ENCODE measurements at regions not wholly inside any gene's neighbourhood (a gene's known extent, or its start where the extent isn't known, plus 50 kb on each side); places are given as distances from the start of the nearest gene placed in this dataset.

DNA sequence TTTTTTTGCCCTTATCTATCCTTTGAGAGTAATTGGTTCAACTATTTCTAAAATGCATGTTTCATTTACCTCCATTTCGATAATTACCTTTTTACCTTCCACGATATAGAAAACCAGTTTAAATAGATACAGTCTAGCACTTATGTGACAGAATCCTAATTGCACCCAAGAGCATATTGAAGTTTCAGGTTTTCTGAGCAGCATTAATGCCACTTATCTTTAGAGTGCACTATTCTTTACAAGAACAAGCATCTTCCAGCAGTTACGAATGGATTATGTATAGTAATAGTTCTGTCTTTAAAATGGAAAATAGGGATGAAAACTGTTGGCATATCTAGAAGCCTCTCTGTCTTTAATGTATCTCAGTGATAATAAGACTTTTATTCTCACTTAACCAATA lies 82.2 kb upstream of the ATXN7L3B start:
- Mint-ChIP-seq H3K4me3 (ENCODE audit: unreplicated experiment) (no peak overlapping the region), H3K9me3 (ENCODE audit: low read depth) (no peaks in the 10 kb centered on the region), H3K36me3 (ENCODE audit: low read depth) (no peaks in the 10 kb centered on the region), H3K4me1 (ENCODE audit: low read depth) (no peaks in the 10 kb centered on the region), H3K27me3 (ENCODE audit: low read depth) (peaks cover 2% of the 10 kb centered on the region), H3K27ac (ENCODE audit: unreplicated experiment) (no peak overlapping the region)
- no peak for DNase-seq (ENCODE audit: low spot score)
- TF ChIP-seq, protein P1, sequence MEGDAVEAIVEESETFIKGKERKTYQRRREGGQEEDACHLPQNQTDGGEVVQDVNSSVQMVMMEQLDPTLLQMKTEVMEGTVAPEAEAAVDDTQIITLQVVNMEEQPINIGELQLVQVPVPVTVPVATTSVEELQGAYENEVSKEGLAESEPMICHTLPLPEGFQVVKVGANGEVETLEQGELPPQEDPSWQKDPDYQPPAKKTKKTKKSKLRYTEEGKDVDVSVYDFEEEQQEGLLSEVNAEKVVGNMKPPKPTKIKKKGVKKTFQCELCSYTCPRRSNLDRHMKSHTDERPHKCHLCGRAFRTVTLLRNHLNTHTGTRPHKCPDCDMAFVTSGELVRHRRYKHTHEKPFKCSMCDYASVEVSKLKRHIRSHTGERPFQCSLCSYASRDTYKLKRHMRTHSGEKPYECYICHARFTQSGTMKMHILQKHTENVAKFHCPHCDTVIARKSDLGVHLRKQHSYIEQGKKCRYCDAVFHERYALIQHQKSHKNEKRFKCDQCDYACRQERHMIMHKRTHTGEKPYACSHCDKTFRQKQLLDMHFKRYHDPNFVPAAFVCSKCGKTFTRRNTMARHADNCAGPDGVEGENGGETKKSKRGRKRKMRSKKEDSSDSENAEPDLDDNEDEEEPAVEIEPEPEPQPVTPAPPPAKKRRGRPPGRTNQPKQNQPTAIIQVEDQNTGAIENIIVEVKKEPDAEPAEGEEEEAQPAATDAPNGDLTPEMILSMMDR (IDR thresholded peaks at IDR 0.05) = no peak

DNA sequence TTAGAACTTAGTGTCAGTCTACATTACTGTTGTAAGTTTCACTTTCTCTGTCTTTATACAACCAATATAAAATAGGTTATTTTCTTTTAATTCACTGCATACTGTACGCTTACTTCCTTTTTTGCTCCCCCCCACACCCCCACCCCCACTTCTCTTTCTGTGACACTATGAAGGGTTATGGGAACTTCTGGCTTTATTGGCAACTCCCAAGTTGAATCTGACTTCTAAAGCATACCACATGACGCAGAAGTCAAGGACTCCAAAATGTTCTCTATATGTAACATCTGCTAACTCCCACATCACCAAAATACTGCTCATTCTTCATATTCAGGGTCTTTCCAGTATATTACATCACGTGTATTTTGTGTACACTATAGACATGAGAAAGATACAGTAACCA lies 81.2 kb upstream of the ATXN7L3B start:
- no peak overlapping the region for H3K4me3 Mint-ChIP-seq (ENCODE audit: unreplicated experiment)
- H3K27me3 Mint-ChIP-seq (ENCODE audit: low read depth) = peaks cover 2% of the 10 kb centered on the region
- DNase-seq (ENCODE audit: low spot score) = no peak
- H3K27ac Mint-ChIP-seq (ENCODE audit: unreplicated experiment) = no peak overlapping the region
- H3K36me3 Mint-ChIP-seq (ENCODE audit: low read depth) = no peaks in the 10 kb centered on the region
- no peaks in the 10 kb centered on the region for H3K4me1 Mint-ChIP-seq (ENCODE audit: low read depth)
- TF ChIP-seq, protein P1 (IDR thresholded peaks at IDR 0.05) = no peak
- H3K9me3 Mint-ChIP-seq (ENCODE audit: low read depth) = no peaks in the 10 kb centered on the region

DNA sequence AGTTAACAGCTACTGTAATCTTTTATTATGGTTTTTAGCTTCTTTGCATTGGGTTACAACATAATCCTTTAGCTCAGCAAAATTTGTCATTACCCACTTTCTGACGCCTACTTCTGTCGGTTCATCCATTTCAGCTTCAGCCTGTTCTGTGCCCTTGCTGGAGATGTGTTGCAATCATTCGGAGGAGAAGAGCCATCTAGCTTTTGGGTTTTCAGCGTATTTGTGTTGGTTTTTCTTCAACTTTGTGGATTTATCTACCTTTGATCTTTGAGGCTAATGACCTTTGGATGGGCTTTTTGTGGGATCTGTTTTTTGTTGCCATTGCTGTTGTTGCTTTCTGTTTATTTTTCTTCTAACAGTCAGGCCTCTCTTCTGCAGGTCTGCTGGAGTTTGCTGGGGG lies 69.2 kb upstream of the ATXN7L3B start:
- Mint-ChIP-seq H3K27me3 (ENCODE audit: low read depth) (peaks cover 24% of the 10 kb centered on the region), H3K4me1 (ENCODE audit: low read depth) (no peaks in the 10 kb centered on the region), H3K4me3 (ENCODE audit: unreplicated experiment) (no peak overlapping the region), H3K27ac (ENCODE audit: unreplicated experiment) (no peak overlapping the region), H3K36me3 (ENCODE audit: low read depth) (no peaks in the 10 kb centered on the region), H3K9me3 (ENCODE audit: low read depth) (peaks cover 2% of the 10 kb centered on the region)
- TF ChIP-seq, protein P1 (IDR thresholded peaks at IDR 0.05) = no peak
- DNase-seq (ENCODE audit: low spot score) = no peak

DNA sequence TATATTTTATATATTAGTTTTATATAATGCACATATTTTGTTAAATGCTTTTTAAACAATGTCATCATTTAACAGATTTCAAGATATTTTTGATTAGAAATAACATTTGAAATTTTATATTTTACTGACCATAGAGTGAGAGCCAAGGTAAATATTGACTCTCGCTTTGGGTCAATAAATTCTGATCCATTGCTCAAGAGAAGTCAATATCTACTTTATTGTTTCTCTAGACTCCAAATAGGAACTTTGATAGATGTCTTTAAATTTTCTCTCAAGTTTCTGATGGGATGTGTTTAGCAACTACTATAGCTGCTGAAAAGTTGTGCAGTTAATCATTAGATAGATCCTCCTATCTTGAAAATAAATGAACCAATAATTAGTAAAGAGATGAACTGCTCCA lies 61.4 kb upstream of the ATXN7L3B start:
- Mint-ChIP-seq H3K4me3 (ENCODE audit: unreplicated experiment) (no peak overlapping the region), H3K4me1 (ENCODE audit: low read depth) (no peaks in the 10 kb centered on the region), H3K36me3 (ENCODE audit: low read depth) (no peaks in the 10 kb centered on the region), H3K27ac (ENCODE audit: unreplicated experiment) (no peak overlapping the region), H3K9me3 (ENCODE audit: low read depth) (no peaks in the 10 kb centered on the region), H3K27me3 (ENCODE audit: low read depth) (peaks cover 3% of the 10 kb centered on the region)
- DNase-seq (ENCODE audit: low spot score) = no peak
- TF ChIP-seq, protein P1 (IDR thresholded peaks at IDR 0.05) = no peak

DNA sequence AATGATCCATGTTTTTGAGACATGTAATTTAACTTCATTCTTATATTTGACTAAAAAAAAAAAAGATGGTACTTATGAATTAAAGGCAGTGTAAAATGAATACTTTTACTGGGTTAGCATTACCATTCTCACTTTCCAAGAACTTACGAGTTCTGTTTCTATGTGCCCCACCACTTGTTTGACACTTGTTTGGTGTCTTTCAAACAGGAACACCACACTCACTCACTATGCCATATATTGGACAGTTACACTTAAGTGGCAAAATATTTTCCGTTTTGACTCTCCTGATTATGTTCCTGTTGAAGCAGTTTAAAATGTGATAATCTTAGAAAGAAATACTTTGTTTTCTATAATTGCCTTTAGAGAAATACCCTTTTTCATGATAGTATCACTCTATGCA lies 56.6 kb upstream of the ATXN7L3B start:
- Mint-ChIP-seq H3K36me3 (ENCODE audit: low read depth) (no peaks in the 10 kb centered on the region), H3K4me1 (ENCODE audit: low read depth) (no peaks in the 10 kb centered on the region), H3K27me3 (ENCODE audit: low read depth) (peaks cover 5% of the 10 kb centered on the region), H3K9me3 (ENCODE audit: low read depth) (no peaks in the 10 kb centered on the region), H3K27ac (ENCODE audit: unreplicated experiment) (no peak overlapping the region), H3K4me3 (ENCODE audit: unreplicated experiment) (no peak overlapping the region)
- no peak for DNase-seq (ENCODE audit: low spot score)
- TF ChIP-seq, protein P1 (IDR thresholded peaks at IDR 0.05) = no peak

Data from chondrocyte (in vitro differentiated cells).